ENCODE measurements at regions not wholly inside any gene's neighbourhood (a gene's known extent, or its start where the extent isn't known, plus 50 kb on each side); places are given as distances from the start of the nearest gene placed in this dataset.
"Not testable (repeated sequence)": the region's sequence is repeated elsewhere in the genome, so short reads cannot be mapped to it uniquely, and the experiment has no call there.

DNA sequence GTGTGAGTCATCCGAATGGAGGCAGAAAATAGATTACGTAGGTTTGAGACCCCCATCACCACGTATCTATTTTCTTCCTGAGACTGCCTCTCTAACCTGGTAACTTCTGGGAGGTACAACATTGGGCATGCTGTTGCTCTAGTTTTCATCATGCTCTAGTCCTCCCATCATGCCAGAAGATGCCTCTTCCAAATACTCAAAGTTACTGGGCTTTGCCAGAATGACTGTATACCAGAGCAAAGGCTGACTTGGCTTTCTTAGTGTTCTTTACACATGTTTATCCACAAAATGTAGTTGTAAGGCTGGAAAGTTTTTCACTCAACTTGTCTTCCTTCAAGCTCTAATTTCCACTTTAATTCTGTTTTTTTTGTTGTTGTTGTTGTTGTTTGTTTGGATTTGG lies 370.5 kb downstream of the MDFIC start:
- no peaks in the 10 kb centered on the region for H3K9me3 ChIP-seq (ENCODE audit: low read length)

DNA sequence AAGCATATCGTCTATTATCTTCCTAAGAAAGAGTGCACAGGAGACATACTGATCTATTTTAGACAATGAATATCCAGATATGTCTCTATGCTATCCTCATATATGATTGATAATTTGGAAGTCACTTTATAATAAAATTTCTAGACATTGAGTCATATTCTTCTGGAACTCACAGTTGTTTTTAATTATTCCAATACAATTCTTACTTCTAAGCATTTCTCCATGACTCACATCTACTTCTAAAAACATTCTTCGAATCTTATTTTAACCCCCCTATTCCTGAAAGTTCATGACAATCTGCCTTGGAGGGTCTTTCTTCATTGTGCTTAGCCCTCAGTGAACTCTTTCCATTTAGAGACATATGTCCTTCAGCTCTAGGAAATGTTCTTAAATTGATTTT lies 368.1 kb downstream of the MDFIC start:
- H3K9ac ChIP-seq (ENCODE audit: low read length), result no peak overlapping the region
- no peak overlapping the region for H3K27ac ChIP-seq (ENCODE audit: low read depth, low read length)
- no peaks in the 10 kb centered on the region for H3K27me3 ChIP-seq (ENCODE audit: control insufficient read depth in 1 of 2, insufficient read depth in 2 of 2, low read length in 2 of 2)
- no peaks in the 10 kb centered on the region for H3K4me1 ChIP-seq (ENCODE audit: insufficient read depth, low read length)
- no peaks in the 10 kb centered on the region for H3K36me3 ChIP-seq (ENCODE audit: insufficient read depth, low read length)
- no peaks in the 10 kb centered on the region for H3K9me3 ChIP-seq (ENCODE audit: low read length)
- no peak overlapping the region for H3K4me3 ChIP-seq (ENCODE audit: low read depth in 1 of 2, low read length in 2 of 2)

More for the DNA sequence above, 370.5 kb downstream of the MDFIC start:
- H3K9ac ChIP-seq (ENCODE audit: low read length), result no peak overlapping the region
- H3K27me3 ChIP-seq (ENCODE audit: control insufficient read depth in 1 of 2, insufficient read depth in 2 of 2, low read length in 2 of 2), result no peaks in the 10 kb centered on the region
- H3K36me3 ChIP-seq (ENCODE audit: insufficient read depth, low read length), result no peaks in the 10 kb centered on the region
- no peaks in the 10 kb centered on the region for H3K4me1 ChIP-seq (ENCODE audit: insufficient read depth, low read length)
- H3K27ac ChIP-seq (ENCODE audit: low read depth, low read length), result no peak overlapping the region
- H3K4me3 ChIP-seq (ENCODE audit: low read depth in 1 of 2, low read length in 2 of 2), result no peak overlapping the region

DNA sequence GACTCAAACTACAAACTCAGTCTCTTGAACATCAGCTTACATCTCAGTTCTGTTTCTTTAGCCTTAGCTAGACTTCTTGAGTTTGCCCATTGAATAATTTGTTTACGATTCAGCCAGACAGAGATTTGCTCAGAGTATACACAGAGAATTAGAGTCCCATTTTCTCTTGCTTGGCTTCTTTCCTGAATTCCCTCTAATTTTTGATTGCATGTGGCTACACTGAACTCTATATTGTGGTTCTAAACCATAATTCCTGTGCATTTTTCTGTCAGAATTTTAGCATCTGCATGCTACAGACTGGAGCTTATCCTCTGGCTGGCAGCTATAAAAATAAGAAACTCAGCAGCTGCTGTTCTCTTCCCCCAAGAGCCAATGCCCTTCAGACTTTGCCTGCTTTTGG lies 354.9 kb downstream of the MDFIC start:
- H3K9ac ChIP-seq (ENCODE audit: low read length), result no peak overlapping the region
- H3K27me3 ChIP-seq (ENCODE audit: control insufficient read depth in 1 of 2, insufficient read depth in 2 of 2, low read length in 2 of 2), result no peaks in the 10 kb centered on the region
- H3K36me3 ChIP-seq (ENCODE audit: insufficient read depth, low read length), result no peaks in the 10 kb centered on the region
- no peaks in the 10 kb centered on the region for H3K9me3 ChIP-seq (ENCODE audit: low read length)
- no peaks in the 10 kb centered on the region for H3K4me1 ChIP-seq (ENCODE audit: insufficient read depth, low read length)
- no peak overlapping the region for H3K27ac ChIP-seq (ENCODE audit: low read depth, low read length)
- no peak overlapping the region for H3K4me3 ChIP-seq (ENCODE audit: low read depth in 1 of 2, low read length in 2 of 2)

DNA sequence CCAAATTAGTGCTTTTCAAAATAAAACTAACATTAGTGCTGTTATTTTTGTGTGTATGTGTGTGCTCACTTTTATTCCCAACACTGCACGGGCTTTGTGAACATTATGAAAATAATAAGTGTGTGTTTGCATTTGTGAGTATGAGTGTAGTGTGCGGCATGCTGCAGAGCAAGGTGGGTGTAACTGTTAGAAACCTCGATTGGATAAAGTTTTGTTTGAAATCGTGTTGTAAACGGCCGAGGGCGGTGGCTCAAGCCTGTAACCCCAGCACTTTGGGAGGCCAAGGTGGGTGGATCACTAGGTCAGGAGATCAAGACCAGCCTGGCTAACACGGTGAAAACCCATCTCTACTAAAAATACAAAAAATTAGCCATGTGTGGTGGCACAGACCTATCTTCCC lies 352.0 kb downstream of the MDFIC start:
- not testable (repeated sequence) for H3K9me3 ChIP-seq (ENCODE audit: low read length); H3K27me3 ChIP-seq (ENCODE audit: control insufficient read depth in 1 of 2, insufficient read depth in 2 of 2, low read length in 2 of 2); H3K36me3 ChIP-seq (ENCODE audit: insufficient read depth, low read length); H3K27ac ChIP-seq (ENCODE audit: low read depth, low read length); H3K4me1 ChIP-seq (ENCODE audit: insufficient read depth, low read length); H3K9ac ChIP-seq (ENCODE audit: low read length); H3K4me3 ChIP-seq (ENCODE audit: low read depth in 1 of 2, low read length in 2 of 2)

DNA sequence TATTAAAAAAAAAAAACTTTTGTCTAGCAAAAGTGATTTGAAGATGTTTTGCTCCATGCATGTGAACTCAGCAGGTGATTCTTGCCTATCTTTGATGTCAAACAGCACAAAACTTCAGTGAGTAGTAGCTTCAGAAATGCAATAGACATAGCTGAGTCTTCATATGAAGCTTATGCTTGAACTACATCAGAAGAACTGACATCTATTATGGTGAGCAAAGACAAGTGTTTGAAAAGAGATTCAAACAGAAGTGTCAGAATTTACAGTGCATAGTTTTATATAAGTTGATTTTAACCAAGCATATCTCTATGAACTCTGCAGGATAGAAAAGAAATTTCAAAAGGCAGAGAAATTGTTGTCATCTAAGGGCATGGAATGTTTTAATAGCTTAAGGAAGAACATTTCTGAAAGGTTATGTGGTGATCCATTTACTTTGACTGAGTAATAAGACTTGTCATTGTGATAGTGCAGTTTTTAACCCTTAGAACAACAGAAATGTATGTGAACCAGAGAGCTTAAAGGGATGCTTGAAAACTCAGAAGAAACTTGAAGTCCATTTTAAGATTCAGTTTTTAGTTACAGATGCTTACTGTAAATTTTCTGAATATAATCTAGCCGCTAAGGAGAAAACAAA lies 351.4 kb downstream of the MDFIC start:
- Histone ChIP-seq H3K9me3 (ENCODE audit: low read length) (no peaks in the 10 kb centered on the region), H3K27ac (ENCODE audit: low read depth, low read length) (no peak overlapping the region), H3K4me1 (ENCODE audit: insufficient read depth, low read length) (no peaks in the 10 kb centered on the region), H3K36me3 (ENCODE audit: insufficient read depth, low read length) (no peaks in the 10 kb centered on the region), H3K27me3 (ENCODE audit: control insufficient read depth in 1 of 2, insufficient read depth in 2 of 2, low read length in 2 of 2) (no peaks in the 10 kb centered on the region), H3K9ac (ENCODE audit: low read length) (no peak overlapping the region), H3K4me3 (ENCODE audit: low read depth in 1 of 2, low read length in 2 of 2) (no peak overlapping the region)

DNA sequence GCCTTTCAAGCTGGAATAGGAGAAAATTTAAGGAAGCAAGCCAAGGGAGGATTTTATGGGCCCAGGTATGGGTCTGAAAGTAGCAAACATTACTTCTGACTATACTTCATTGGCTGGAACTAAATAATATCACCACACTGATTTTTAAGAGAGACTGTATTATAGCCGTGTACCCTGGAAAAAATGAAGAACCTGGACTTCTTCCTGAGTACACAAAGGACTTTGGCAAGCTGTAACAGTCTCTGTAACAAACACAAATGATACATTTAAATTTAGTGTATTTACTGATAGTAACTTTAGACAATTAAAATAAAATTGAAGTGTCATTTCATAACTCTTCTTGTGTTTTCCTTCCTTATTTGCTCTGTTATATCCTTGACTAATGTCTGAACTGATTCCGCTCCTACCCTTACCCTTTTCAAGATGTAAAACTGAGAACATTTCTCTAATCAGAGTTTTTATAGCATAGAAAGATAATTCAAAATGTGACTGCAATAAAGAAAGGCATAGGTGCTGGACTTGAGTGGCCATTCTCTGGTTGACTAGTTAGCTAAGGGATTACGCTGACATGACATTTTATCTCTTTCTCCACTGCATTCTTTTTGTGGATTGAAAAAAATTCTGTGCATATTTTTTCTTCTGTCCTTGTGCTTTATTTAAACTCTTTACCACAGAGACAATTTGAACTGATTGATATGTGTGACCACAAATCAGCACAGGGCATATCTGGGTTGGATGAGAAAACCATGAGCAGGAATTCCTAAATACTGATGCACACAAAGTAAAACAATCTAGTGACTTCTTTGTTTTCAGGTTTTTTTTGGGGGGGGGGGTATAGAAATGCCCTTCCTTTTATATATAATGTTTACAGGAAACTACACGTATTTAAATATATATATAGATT lies 349.7 kb downstream of the MDFIC start:
- no peaks in the 10 kb centered on the region for H3K9me3 ChIP-seq (ENCODE audit: low read length)
- no peak overlapping the region for H3K9ac ChIP-seq (ENCODE audit: low read length)
- H3K27ac ChIP-seq (ENCODE audit: low read depth, low read length), result no peak overlapping the region
- no peaks in the 10 kb centered on the region for H3K36me3 ChIP-seq (ENCODE audit: insufficient read depth, low read length)
- H3K27me3 ChIP-seq (ENCODE audit: control insufficient read depth in 1 of 2, insufficient read depth in 2 of 2, low read length in 2 of 2), result no peaks in the 10 kb centered on the region
- no peaks in the 10 kb centered on the region for H3K4me1 ChIP-seq (ENCODE audit: insufficient read depth, low read length)
- no peak overlapping the region for H3K4me3 ChIP-seq (ENCODE audit: low read depth in 1 of 2, low read length in 2 of 2)

DNA sequence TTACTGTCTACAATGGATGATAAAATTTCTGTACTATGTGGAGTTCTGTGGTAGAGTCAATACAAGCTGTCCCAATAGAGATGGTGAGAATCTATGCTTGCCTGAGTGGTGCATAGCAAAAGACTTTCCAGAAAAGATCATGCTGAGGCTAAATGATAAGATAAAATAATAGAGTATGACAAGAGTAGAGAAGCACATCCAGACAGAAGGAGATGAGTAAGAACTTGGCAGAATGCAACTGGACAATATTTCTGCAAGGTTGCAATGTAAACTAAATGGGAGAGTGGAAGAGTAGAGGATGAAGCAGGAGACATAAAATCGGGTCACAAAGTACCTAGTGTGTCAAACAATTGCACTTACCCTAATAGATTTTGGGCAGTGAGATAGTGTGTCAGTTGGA lies 347.6 kb downstream of the MDFIC start:
- H3K9ac ChIP-seq (ENCODE audit: low read length), result no peak overlapping the region
- H3K4me1 ChIP-seq (ENCODE audit: insufficient read depth, low read length), result no peaks in the 10 kb centered on the region
- no peaks in the 10 kb centered on the region for H3K27me3 ChIP-seq (ENCODE audit: control insufficient read depth in 1 of 2, insufficient read depth in 2 of 2, low read length in 2 of 2)
- H3K4me3 ChIP-seq (ENCODE audit: low read depth in 1 of 2, low read length in 2 of 2), result no peak overlapping the region
- no peak overlapping the region for H3K27ac ChIP-seq (ENCODE audit: low read depth, low read length)
- no peaks in the 10 kb centered on the region for H3K36me3 ChIP-seq (ENCODE audit: insufficient read depth, low read length)
- no peaks in the 10 kb centered on the region for H3K9me3 ChIP-seq (ENCODE audit: low read length)

DNA sequence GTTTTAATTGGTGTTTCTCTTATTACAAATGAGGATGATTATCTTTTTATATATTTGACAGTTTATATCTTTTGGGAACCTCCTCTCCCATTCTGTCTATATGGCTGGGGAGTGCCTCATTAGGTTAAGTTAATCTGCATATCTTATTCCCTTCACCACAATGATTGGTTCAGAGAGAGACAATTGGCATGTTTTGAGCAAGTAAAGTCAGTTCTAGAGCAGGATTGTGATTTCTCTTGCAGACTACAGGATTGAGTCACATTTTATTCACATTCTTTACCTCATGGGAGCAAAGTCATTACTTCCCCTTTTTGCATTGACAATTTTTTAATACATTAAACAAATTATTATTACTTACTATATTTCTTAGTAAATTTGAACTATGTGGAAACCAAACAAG lies 345.6 kb downstream of the MDFIC start:
- H3K9ac ChIP-seq (ENCODE audit: low read length), result no peak overlapping the region
- no peaks in the 10 kb centered on the region for H3K9me3 ChIP-seq (ENCODE audit: low read length)
- no peaks in the 10 kb centered on the region for H3K36me3 ChIP-seq (ENCODE audit: insufficient read depth, low read length)
- no peak overlapping the region for H3K4me3 ChIP-seq (ENCODE audit: low read depth in 1 of 2, low read length in 2 of 2)
- H3K27ac ChIP-seq (ENCODE audit: low read depth, low read length), result no peak overlapping the region
- no peaks in the 10 kb centered on the region for H3K4me1 ChIP-seq (ENCODE audit: insufficient read depth, low read length)
- no peaks in the 10 kb centered on the region for H3K27me3 ChIP-seq (ENCODE audit: control insufficient read depth in 1 of 2, insufficient read depth in 2 of 2, low read length in 2 of 2)

DNA sequence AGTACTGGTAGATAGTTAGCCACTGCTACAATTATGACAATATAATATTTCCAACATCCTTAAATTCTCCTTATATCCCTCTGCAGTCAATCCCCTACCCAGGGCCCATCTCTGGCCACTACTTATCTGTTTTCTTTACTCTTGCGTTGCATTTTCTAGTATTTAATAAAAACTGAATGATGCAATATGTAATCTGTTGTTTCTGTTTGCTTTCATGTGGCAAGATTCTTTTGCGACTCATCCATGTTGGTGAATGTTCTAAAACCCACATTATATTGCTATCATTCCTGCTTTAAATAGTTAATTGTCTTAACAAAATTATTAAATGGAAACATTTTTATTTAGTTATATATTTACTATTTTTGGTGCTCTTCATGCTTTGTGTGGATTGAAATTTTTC lies 338.5 kb downstream of the MDFIC start:
- H3K36me3 ChIP-seq (ENCODE audit: insufficient read depth, low read length), result no peaks in the 10 kb centered on the region
- no peaks in the 10 kb centered on the region for H3K9me3 ChIP-seq (ENCODE audit: low read length)
- H3K4me1 ChIP-seq (ENCODE audit: insufficient read depth, low read length), result no peaks in the 10 kb centered on the region
- no peak overlapping the region for H3K4me3 ChIP-seq (ENCODE audit: low read depth in 1 of 2, low read length in 2 of 2)
- no peak overlapping the region for H3K9ac ChIP-seq (ENCODE audit: low read length)
- no peak overlapping the region for H3K27ac ChIP-seq (ENCODE audit: low read depth, low read length)
- no peaks in the 10 kb centered on the region for H3K27me3 ChIP-seq (ENCODE audit: control insufficient read depth in 1 of 2, insufficient read depth in 2 of 2, low read length in 2 of 2)

DNA sequence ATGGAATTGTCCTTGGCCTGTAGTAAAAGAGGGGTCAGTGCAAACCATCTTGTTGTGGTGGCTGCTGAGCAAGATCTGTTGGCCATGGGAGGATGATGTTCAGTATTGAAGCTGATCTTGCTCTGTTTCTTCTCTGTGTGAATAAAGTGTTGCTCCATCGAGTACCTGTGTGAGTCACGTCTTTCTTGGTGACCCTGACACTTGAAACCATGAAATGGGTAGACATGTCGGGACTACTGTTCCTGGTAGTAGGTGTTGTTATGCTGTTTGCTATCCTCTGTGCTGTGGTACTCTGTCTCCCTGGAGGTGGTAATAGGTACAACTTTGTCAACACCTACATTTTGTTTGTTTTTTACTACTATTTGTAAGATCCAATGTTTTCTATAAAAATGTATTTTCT lies 330.6 kb downstream of the MDFIC start:
- H3K9me3 ChIP-seq (ENCODE audit: low read length), result no peaks in the 10 kb centered on the region
- no peaks in the 10 kb centered on the region for H3K36me3 ChIP-seq (ENCODE audit: insufficient read depth, low read length)
- no peak overlapping the region for H3K27ac ChIP-seq (ENCODE audit: low read depth, low read length)
- no peaks in the 10 kb centered on the region for H3K4me1 ChIP-seq (ENCODE audit: insufficient read depth, low read length)
- H3K9ac ChIP-seq (ENCODE audit: low read length), result no peak overlapping the region
- no peaks in the 10 kb centered on the region for H3K27me3 ChIP-seq (ENCODE audit: control insufficient read depth in 1 of 2, insufficient read depth in 2 of 2, low read length in 2 of 2)
- H3K4me3 ChIP-seq (ENCODE audit: low read depth in 1 of 2, low read length in 2 of 2), result no peak overlapping the region

DNA sequence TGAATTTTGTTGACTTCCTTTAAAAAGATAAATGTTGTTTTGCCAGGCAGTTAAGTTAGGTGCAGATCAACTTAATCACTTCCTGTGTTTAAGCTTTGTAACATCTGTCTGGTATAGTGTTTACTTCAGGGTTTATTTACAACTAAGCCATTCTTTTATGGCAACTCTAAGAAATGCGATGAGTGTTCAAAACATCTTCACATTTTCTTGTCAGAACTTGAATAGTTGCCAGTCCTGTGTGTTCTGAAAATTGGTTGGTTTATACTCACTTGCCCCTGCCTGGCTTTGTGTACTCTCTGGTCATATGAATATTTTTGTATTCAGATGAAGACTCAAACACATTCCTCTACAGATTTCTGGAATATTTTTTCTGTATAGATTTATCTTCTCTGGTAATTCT lies 327.2 kb downstream of the MDFIC start:
- Histone ChIP-seq H3K4me1 (ENCODE audit: insufficient read depth, low read length) (no peaks in the 10 kb centered on the region), H3K27ac (ENCODE audit: low read depth, low read length) (no peak overlapping the region), H3K4me3 (ENCODE audit: low read depth in 1 of 2, low read length in 2 of 2) (no peak overlapping the region), H3K9ac (ENCODE audit: low read length) (no peak overlapping the region), H3K9me3 (ENCODE audit: low read length) (no peaks in the 10 kb centered on the region), H3K36me3 (ENCODE audit: insufficient read depth, low read length) (no peaks in the 10 kb centered on the region), H3K27me3 (ENCODE audit: control insufficient read depth in 1 of 2, insufficient read depth in 2 of 2, low read length in 2 of 2) (no peaks in the 10 kb centered on the region)

DNA sequence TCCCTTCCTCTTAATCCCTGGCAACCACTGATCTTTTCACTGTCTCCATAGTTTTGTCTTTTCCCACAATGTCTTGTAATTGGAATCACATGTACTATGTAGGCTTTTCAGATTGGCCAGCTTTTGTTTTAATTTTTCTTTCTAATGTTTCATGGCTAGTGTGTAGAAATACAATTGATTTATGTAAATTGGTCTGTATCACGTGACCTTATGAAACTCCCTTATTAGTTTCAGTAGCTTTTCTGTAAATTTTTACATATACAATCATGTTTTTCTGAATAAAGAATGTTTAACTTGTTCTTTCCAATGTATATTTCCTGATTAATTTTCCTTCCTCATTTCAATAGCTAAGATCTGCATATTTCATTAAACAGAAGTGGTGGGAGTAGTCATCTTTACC lies 319.3 kb downstream of the MDFIC start:
- Histone ChIP-seq H3K36me3 (ENCODE audit: insufficient read depth, low read length) (no peaks in the 10 kb centered on the region), H3K9ac (ENCODE audit: low read length) (no peak overlapping the region), H3K9me3 (ENCODE audit: low read length) (no peaks in the 10 kb centered on the region), H3K4me1 (ENCODE audit: insufficient read depth, low read length) (no peaks in the 10 kb centered on the region), H3K27ac (ENCODE audit: low read depth, low read length) (no peak overlapping the region), H3K27me3 (ENCODE audit: control insufficient read depth in 1 of 2, insufficient read depth in 2 of 2, low read length in 2 of 2) (no peaks in the 10 kb centered on the region), H3K4me3 (ENCODE audit: low read depth in 1 of 2, low read length in 2 of 2) (no peak overlapping the region)
